Adipocyte (in vitro differentiated cells): ENCODE measurements at regions not wholly inside any gene's neighbourhood (a gene's known extent, or its start where the extent isn't known, plus 50 kb on each side); places are given as distances from the start of the nearest gene placed in this dataset.
A peak's percentile ranks its signal among the peaks of the same experiment; 100 is the strongest.

Experiments
- DNase-seq: peaks from one replicate; pipeline ENCODE4 v3.0.0-alpha.2; 2015; ENCODE audit warnings: low read depth
- H3K27me3 ChIP-seq: replicated peaks from 2 replicates; pipeline ENCODE4 v1.7.0; 2013; ENCODE audit warnings: mild to moderate bottlenecking, low read length, moderate library complexity; ENCODE audit not compliant: control insufficient read depth, insufficient read depth
- H3K36me3 ChIP-seq: 2 replicates; pipeline ENCODE4 v1.7.0; 2013; ENCODE audit warnings: low read length, mild to moderate bottlenecking, moderate library complexity; ENCODE audit not compliant: control insufficient read depth, insufficient read depth, severe bottlenecking
- H3K4me1 ChIP-seq: 2 replicates; pipeline ENCODE4 v1.7.0; 2013; ENCODE audit warnings: mild to moderate bottlenecking, low read length, moderate library complexity; ENCODE audit not compliant: control insufficient read depth, insufficient read depth
- H3K4me3 ChIP-seq: 2 replicates; pipeline ENCODE4 v1.7.0; 2013; ENCODE audit warnings: mild to moderate bottlenecking, low read length, moderate library complexity
- H3K9ac ChIP-seq: 2 replicates; pipeline ENCODE4 v1.7.0; 2013; ENCODE audit warnings: mild to moderate bottlenecking, low read length, moderate library complexity
- H3K9me3 ChIP-seq: 2 replicates; pipeline ENCODE4 v1.7.0; 2013; ENCODE audit warnings: mild to moderate bottlenecking, low read length, moderate library complexity; ENCODE audit not compliant: control insufficient read depth

DNA sequence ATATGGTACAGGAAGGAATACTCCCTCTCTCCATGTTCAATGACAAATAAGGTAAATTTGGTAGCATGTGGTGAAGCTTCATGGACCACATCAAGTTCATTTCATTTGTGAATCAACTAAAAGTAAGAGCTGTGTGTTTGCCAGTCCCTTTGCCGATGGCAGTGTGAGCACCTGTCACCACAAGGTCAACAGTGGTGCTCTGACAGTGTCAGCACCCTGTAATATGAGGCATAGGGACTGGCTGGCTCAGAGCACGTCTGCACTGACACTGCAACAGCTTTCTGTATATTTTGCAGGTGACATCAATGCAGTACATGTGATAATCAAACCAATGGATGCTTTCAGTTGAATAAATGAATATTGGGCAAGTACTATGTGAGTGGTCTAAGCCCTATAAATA lies 852.4 kb downstream of the TUSC7 start:
- no peaks in the 10 kb centered on the region for H3K36me3 ChIP-seq
- no peak overlapping the region for H3K4me3 ChIP-seq
- H3K27me3 ChIP-seq, result no peaks in the 10 kb centered on the region
- H3K9me3 ChIP-seq, result no peaks in the 10 kb centered on the region
- H3K4me1 ChIP-seq, result peaks cover 5% of the 10 kb centered on the region
- no peak overlapping the region for H3K9ac ChIP-seq
- DNase-seq, result no peak

DNA sequence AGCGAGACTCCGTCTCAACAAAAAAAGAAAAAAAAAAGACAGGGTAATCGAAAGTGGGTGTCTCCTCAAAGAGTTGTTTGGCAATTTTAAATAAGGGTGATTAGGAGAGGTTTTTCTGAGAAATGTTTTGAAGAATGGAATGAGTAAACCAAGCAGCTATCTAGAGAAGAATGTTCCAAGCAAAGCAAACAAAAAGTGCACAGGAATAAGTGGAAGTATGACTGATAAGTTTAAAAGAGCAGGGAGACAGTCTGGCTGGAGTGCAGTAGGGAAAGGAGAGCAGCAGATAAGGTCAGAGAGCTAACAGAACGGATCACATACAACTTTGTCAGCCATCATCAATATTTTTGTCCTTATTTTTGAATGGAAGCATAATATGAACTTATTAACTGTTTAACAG lies 853.5 kb downstream of the TUSC7 start:
- Histone ChIP-seq H3K4me3 (no peak overlapping the region), H3K36me3 (no peaks in the 10 kb centered on the region), H3K27me3 (no peaks in the 10 kb centered on the region), H3K4me1 (peaks cover 11% of the 10 kb centered on the region), H3K9me3 (no peaks in the 10 kb centered on the region), H3K9ac (no peak overlapping the region)
- DNase-seq, result peak; percentile 43

DNA sequence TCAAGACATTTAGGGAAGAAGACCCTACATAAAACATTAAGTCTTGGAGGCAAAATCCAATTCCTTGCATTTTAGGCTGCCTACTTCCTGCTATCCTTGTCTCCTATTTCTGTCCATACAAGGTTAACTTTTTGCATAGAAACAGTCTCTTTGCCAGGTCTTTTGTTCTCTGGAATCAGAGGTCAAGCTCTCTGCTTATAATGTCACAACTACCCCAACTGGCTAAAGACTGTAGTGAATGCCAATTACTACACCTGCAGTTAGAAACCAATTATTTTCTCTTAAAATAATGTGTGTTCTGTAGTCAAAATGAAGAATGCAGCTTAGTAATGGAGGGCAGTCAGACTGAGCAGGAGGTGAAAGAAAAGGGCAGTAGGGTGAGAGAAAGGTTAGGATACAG lies 856.2 kb downstream of the TUSC7 start:
- no peaks in the 10 kb centered on the region for H3K27me3 ChIP-seq
- no peak overlapping the region for H3K9ac ChIP-seq
- H3K4me1 ChIP-seq, result peaks cover 11% of the 10 kb centered on the region
- H3K36me3 ChIP-seq, result no peaks in the 10 kb centered on the region
- no peaks in the 10 kb centered on the region for H3K9me3 ChIP-seq
- no peak for DNase-seq
- H3K4me3 ChIP-seq, result no peak overlapping the region

DNA sequence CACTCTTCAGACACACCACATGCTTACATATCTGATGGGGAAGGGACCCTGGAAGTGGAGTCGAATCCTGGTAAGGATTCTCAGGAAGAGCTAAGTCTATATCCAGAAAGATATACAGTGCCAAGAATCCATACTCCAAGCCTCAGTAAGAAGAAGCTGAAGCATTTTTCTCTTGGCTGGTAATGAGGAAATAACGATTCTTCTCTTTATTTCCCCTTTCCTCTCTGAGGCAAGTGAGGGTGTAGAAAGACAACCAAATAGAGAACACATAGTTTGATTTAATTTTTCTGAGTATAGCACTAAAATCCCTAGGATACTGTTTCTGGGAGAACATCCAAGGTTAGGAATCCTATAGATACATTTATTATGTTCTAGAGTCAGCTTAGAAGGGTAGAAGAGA lies 857.3 kb downstream of the TUSC7 start:
- DNase-seq, result no peak
- no peak overlapping the region for H3K9ac ChIP-seq
- H3K27me3 ChIP-seq, result no peaks in the 10 kb centered on the region
- no peaks in the 10 kb centered on the region for H3K9me3 ChIP-seq
- H3K4me3 ChIP-seq, result no peak overlapping the region
- no peaks in the 10 kb centered on the region for H3K36me3 ChIP-seq
- peaks cover 11% of the 10 kb centered on the region for H3K4me1 ChIP-seq

DNA sequence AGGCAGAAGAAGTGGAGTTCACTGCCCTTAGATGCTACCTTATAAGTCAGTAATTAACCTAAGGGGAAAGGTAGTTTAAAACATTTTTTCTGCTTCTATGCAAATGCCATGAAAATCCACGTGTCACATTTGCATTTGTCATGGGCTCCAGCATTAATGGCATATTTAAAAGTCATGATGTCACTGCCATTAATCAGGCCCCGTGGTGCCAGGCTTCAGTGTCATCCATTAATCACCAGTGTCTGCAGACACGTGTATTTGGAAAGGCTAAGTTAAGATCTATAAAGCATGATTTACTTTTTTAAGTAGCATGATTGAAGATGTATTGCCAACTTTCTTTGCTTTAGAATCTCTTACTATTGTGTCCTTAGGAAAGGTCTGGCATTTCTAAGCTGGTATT lies 857.8 kb downstream of the TUSC7 start:
- Histone ChIP-seq H3K4me3 (no peak overlapping the region), H3K9me3 (no peaks in the 10 kb centered on the region), H3K9ac (no peak overlapping the region), H3K4me1 (peaks cover 11% of the 10 kb centered on the region), H3K36me3 (no peaks in the 10 kb centered on the region), H3K27me3 (no peaks in the 10 kb centered on the region)
- no peak for DNase-seq

DNA sequence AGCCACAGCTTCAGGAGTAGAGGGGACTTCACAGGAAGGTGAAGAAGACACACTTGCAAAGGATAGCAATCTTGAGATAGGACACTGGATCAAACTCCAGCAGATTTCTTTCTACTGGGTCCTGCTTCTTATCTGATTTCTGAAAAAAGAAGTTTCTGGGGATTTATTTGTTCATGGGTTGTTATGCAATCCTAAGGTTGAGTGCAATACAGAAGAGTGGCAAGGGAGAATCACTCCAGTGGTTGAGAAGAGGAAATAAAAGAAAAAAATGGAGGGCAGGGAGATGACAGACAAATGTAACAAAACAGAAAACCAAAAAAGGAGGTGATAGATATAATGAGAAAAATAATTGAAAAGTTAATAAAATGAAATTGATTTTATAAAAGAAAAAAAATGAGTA lies 858.3 kb downstream of the TUSC7 start:
- DNase-seq, result peak; percentile 34
- Histone ChIP-seq H3K27me3 (no peaks in the 10 kb centered on the region), H3K36me3 (no peaks in the 10 kb centered on the region), H3K9ac (no peak overlapping the region), H3K9me3 (no peaks in the 10 kb centered on the region), H3K4me3 (no peak overlapping the region), H3K4me1 (peaks cover 11% of the 10 kb centered on the region)

DNA sequence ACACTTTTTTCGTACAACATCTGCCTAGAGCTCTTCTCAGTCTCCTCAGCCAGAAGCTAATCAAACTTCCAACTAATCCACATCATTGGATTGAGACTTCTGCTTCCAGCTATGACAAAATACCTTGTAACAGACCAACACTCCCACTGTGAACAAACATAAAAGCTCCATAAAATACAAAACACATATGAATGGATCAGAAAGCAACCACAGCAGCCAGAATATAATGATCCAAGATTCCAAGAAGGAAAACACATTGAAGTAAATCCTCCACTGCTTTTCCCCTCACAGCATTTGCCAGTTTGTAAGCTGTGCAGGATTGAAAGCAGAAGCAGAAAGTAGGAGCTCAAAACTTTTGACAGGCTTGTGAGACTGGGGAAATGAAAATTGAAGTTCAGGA lies 863.2 kb downstream of the TUSC7 start:
- no peak overlapping the region for H3K9ac ChIP-seq
- H3K4me1 ChIP-seq, result peaks cover under 1% of the 10 kb centered on the region

DNA sequence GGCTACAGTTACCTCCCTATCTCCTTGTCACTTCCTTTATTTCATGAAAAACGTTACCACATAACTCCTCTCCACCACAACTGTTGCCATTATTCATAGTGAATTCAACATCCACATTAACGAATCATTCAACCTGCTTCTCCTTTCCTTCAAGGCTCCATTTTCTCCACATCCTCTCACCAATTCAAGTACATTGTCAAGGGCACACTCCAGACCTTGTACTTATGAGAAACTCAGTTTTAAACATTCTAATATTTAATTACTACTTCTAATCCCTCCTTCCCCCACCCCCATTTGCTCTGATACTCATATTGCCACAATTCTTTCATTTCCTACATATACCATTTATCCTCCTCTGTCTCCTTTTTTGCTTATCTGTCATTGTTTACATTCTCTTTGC lies 871.2 kb downstream of the TUSC7 start:
- Histone ChIP-seq H3K9me3 (no peaks in the 10 kb centered on the region), H3K9ac (no peak overlapping the region), H3K4me3 (no peak overlapping the region), H3K27me3 (no peaks in the 10 kb centered on the region), H3K36me3 (no peaks in the 10 kb centered on the region), H3K4me1 (peaks cover 4% of the 10 kb centered on the region)
- DNase-seq, result no peak

More for the DNA sequence above, 863.2 kb downstream of the TUSC7 start:
- no peak overlapping the region for H3K4me3 ChIP-seq
- no peak for DNase-seq
- H3K36me3 ChIP-seq, result no peaks in the 10 kb centered on the region
- H3K9me3 ChIP-seq, result no peaks in the 10 kb centered on the region
- H3K27me3 ChIP-seq, result no peaks in the 10 kb centered on the region

DNA sequence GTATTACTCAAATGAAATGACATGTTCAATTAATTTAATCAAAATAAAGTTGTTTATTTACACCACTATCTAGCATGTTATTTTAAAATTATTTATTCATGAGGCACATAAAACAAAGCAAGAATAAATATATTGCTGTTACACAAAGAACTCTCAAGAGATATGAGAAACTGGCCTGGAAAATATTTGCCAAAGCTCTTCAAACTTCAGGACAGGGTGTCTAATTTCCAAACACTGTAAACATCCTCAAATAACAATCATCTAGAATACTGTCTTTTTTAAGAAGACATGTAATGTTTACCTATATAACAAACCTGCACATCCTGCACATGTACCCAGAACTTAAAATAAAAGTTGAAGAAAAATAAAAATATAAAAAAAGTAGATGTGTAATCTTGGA lies 876.6 kb downstream of the TUSC7 start:
- H3K27me3 ChIP-seq, result no peaks in the 10 kb centered on the region
- H3K9me3 ChIP-seq, result no peaks in the 10 kb centered on the region
- no peak overlapping the region for H3K9ac ChIP-seq
- peaks cover 14% of the 10 kb centered on the region for H3K4me1 ChIP-seq
- no peaks in the 10 kb centered on the region for H3K36me3 ChIP-seq
- DNase-seq, result no peak
- no peak overlapping the region for H3K4me3 ChIP-seq

DNA sequence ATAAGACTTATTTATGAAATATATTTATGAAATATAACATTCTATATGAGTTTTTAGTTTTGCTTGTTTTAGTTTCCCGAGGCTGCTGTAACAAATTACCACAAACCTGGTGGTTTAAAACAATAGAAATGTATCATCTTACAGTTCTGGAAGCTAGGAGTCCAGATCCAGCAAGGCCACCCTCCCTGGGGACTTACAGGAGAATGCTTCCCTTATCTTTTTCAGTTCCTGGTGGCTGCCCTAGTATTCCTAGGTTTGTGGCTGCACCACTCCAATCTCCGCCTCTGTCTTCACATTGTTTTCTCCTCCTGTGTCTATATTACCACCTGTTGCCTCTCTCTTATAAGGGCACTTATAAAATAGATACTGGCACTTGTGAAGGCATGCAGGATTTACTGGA lies 877.8 kb downstream of the TUSC7 start:
- H3K4me3 ChIP-seq, result no peak overlapping the region
- no peak for DNase-seq
- H3K36me3 ChIP-seq, result no peaks in the 10 kb centered on the region
- H3K9ac ChIP-seq, result no peak overlapping the region
- no peaks in the 10 kb centered on the region for H3K9me3 ChIP-seq
- H3K4me1 ChIP-seq, result peaks cover 14% of the 10 kb centered on the region
- no peaks in the 10 kb centered on the region for H3K27me3 ChIP-seq

DNA sequence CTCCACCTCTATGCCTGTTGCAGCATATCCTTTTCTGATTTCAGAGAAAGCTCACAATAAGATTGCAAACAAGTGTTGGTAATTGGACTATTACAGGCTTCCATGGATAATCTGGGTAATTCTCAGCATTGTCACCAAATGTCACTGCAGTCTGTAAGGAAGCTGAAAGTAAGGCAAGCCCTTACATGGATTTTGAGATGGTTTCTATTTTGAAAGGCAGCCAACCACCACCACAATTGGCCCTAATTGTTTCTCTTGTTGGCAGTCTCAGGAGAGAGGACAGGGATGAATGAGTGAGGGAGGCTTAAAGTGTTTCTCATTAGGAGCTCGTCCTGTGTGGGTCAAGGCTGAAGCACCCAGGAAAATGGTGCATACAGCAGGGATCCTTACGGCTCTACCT lies 879.9 kb downstream of the TUSC7 start:
- no peaks in the 10 kb centered on the region for H3K36me3 ChIP-seq
- H3K4me3 ChIP-seq, result no peak overlapping the region
- no peaks in the 10 kb centered on the region for H3K27me3 ChIP-seq
- peaks cover 14% of the 10 kb centered on the region for H3K4me1 ChIP-seq
- H3K9me3 ChIP-seq, result no peaks in the 10 kb centered on the region
- no peak for DNase-seq
- no peak overlapping the region for H3K9ac ChIP-seq

DNA sequence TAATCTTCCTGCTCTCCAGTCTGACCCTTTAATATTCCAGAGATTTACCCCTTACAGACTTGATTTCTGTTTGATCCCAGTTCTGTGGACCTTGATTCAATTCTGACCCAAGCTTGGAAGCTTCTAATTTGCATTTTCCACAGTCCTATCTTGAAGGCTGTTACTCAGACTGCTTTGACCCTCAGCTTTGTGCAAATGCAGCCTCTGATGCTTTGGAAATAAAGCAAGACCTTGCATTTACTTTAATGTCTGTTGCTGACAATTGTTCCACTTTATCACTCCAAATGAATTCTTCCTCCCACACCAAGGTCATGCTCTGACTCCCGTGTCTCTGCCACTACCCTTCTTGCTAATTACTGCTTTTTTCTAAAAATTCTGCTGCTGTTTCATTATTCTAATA lies 886.0 kb downstream of the TUSC7 start:
- Histone ChIP-seq H3K9ac (no peak overlapping the region), H3K27me3 (no peaks in the 10 kb centered on the region), H3K36me3 (no peaks in the 10 kb centered on the region), H3K4me3 (no peak overlapping the region), H3K9me3 (no peaks in the 10 kb centered on the region), H3K4me1 (peaks cover 4% of the 10 kb centered on the region)
- DNase-seq, result no peak
